Stimulated activated CD4-positive, alpha-beta T cell treated with anti-CD3 and anti-CD28 coated beads, Interleukin-2, amount 100 ng/mL, for 24 hours (primary cell): ENCODE measurements at regions not wholly inside any gene's neighbourhood (a gene's known extent, or its start where the extent isn't known, plus 50 kb on each side); places are given as distances from the start of the nearest gene placed in this dataset.

ENCODE experiments used
- DNase-seq, 2 donors: peaks; one replicate each; pipeline ENCODE4 v3.0.0-alpha.2; 2020

DNA sequence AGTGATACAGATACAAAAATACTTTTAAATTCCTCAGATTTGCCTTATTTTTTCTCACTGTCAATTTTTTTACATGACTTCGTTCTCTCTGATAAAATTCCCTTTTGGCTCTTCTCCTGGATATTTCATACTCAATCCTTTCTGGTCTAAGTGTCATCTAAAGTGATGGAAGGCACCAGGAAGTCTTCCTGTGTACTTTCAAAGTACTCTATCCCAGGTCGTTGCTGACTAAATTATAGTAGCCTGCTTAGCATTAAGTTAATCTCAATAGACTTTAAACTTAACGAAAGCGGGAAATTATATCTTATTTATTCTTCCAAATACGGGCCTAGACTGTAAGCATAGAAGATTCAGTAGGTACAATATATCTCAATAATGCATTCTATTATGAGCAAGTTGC is 67.8 kb downstream of the CASP12 start:
- DNase-seq: no peak

DNA sequence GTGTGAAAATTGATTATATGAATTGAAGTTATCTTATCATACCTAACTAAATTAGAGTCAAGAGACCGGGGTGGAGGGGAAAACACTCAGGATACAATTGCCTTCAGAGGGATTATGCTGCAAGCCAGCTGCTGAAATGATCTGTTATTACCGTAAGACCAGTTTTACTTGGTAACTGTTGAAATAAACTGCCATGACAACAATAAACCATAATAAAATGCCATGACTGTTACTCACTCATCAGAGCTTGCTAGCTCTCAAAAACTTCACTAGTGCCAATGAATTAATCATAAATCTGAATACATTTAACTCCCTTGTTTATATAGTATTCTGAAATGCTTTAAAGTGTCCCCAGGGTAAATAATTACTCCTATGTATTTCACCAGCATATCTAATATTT is 68.2 kb downstream of the CASP12 start:
- no peak for DNase-seq

DNA sequence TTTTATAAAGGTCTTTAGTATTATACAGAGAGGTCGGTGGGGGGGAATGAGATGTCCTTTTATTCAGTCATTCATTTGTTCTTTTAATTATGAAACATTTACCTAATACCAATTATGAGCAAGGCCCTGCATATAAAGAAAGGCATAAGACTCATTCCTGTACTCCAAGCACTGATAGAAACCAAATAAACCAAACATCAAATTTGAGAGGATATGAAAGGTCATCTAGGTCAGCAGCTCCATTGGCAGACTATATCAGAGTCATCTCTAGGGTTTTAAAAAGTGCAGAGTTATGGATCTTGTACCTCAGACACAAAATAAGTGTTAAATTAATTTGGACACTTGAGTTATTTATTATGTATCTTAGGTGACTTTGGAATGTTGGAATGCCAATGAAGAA is 71.5 kb downstream of the CASP12 start:
- no peak for DNase-seq

DNA sequence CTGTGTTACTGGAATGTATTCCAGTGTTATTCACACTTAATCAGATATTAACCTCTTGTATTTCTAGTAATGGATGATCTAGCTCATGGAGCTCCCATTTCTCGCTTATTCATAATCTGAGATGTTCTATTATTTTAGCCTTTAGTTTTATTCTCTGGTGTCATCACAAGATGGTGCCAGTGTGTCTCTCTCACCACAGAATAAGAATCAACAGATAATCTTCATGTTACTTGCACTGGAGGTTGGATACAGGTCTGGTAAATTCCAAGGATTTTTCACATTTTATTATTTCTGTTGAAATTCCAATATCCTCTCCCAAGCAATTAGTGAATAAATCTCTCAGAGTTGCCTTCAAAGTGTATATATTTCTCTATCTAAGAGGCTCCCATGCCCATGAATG is 74.6 kb downstream of the CASP12 start:
- no peak for DNase-seq

DNA sequence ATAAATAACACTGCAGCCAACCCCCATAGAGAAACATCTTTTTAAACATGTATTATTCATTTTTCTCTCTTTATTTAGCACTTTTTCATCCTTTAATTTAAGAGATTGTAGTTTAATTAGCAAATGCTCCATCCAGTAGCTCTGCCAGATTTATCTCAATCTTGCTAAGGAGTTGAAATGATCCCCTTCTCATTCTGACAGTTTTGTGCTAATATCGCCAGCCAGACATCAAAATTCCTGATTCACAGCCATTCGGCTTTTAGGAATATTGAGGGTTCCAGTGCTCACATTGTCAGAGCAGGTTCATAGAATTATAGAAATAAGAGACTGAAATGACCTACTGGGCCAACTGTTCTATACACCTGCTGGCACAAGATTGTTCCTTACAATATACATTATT is 77.8 kb downstream of the CASP12 start:
- no peak for DNase-seq

DNA sequence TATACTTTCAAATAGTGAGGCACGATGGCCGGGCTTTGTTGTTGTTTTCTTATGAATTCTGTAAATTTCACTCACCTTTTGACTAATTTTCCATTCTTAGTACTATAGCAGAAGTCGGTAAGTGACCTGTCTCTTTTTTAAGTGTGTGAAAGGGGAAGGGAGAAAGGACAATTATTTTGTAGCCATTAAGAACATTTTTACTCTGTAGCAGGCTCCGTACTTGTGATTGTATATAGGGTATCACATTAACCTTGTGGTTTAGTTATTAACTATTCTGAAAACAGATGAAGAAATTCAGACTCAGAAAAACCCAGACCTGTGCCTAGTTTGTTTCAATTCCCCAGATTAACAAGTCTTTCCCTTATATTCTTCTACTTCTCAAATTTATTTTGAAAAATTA is 78.7 kb downstream of the CASP12 start:
- DNase-seq: no peak

GRCh38 chr11:104819107-104819506 is 79.2 kb downstream of the CASP12 start:
- no peak for DNase-seq

- no peak for DNase-seq
Observed at GRCh38 chr11:104817973-104818372, 80.3 kb downstream of the CASP12 start.

DNA sequence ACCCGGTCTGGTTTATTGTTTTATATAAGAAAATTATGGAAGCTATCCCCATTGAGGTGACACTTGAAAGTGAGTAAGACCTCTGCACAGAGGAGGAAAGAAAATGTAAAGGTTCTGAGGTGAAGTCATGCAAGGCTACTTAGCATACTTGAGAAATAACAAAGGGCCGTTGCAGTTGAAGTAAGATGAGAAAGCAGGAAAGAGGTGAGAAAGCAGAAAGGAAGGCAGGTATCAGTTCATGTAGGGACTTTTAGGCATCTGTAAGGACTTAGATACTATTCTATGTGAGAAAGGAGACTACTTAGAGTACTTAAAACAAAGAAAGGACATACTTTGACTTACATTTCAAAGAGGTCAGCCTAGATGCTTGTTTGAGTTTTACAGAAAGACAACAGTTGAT is 84.7 kb downstream of the CASP12 start:
- DNase-seq: no peak

- DNase-seq: no peak
Observed at GRCh38 chr11:104812103-104812788, 86.0 kb downstream of the CASP12 start.

DNA sequence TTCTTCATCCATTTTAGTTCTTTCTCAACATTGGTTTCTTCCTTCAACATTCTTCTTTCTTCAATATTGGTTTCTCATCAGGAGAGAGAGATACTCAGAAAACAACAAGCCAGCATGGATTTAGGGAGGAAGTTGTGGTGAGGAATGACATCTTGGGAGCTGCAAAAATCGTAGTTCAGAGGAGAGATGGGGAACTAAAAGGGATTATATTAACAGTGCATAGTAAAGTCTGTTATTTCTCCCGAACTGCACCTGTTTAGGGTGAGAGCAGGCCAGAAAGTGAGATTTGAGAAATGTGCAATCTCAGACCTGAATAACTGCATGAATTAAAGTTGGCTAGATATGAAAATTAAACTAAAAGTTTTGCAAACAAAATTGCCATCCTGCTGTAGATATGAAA is 94.5 kb downstream of the CASP12 start:
- no peak for DNase-seq

GRCh38 chr11:104799251-104799650 is 99.0 kb downstream of the CASP12 start:
- DNase-seq: no peak

- DNase-seq: no peak
Observed at GRCh38 chr11:104798789-104799188, 99.5 kb downstream of the CASP12 start.

DNA sequence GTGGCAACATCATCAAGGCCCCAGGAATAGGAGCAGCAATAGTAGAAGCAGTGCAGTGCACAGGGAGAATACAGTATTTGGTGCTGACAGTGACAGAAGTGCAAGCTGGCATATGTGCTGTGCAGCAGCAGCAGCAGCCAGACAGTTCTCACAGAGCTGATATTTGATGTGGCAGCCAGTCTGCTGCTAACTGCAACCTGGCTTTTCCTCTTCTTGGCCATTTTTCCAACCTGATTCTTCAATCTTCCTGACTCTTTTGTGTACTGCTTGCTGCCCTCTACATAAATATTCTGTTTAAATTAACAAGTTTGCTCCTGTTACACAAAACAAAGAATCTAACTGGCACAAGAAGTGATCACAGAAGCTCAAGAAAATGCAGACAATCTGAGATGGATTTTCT is 102.0 kb downstream of the CASP12 start:
- DNase-seq: no peak

DNA sequence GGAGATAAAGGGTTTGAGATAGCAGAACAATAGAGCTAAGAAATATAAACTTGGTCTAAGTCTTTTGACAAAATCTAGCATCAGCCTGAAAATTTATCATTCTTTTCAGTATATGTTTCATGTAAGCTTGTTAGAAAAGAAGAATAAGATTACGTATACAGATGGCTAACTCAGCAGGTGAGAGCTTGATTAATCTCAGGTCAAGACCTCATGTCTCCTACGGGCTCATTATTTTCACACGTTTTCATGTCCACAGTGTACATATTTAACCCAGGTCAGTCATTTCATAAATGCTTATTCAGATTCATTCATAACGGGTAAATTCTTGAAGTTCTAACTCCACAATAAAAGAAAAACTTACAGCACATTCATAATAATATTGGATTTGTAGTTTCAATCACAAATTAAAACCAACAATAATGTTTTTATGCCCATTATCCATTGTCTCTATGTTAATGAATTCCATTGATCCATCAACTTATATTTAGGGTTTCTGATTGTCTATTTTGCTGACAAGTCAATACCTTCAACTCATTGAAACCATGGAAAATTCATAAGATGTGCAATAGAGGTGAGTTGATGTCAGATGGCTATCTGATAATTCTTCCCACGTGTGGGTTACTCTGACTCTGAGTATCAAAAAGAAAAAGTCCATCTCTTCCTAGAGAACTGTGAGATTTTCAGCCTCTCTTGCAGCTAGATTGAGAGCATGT is 102.6 kb downstream of the CASP12 start:
- DNase-seq: no peak

DNA sequence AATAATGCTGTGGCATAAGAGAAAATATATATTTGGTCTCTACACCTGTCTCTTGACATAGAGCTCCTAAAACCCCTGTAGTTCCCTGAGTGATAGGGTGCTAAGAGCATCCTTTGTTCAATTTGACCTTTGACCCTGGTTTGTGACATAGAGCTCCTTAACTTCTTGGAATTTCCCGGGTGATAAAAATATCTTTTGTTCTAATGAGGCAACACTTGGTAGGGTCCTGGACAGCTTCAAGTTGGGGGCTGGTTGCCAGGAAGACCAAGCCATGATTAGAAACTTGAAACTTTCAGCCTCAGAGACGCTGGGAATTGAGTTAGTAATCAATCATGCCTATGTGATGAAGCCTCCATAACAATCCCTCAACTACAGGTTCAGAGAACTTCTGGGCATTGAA is 105.4 kb downstream of the CASP12 start:
- DNase-seq: no peak

- no peak for DNase-seq
Observed at GRCh38 chr11:104791896-104792295, 106.4 kb downstream of the CASP12 start.

GRCh38 chr11:104784684-104785460 is 113.4 kb downstream of the CASP12 start:
- DNase-seq: no peak

DNA sequence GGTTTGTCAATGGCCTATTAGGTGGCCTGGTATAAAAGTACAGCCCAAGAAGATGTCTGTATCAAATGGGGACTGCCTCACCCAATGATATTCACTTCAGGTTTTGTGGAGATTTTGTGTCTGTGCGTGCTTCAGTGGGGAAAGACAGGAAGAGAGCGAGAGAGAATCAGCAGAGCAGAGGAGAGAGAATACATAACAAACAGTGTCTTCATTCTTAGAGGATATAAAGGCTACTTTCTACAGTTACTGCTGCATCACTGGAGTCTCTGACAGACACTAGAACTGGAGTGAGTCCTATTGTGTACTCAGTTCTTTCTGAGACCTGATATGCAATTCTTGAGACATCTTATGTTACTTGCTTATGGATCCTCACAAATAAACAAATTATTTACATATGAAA is 115.0 kb downstream of the CASP12 start:
- DNase-seq: no peak

- no peak for DNase-seq
Observed at GRCh38 chr11:104782377-104782754, 115.9 kb downstream of the CASP12 start.

GRCh38 chr11:104781719-104782376 is 116.4 kb downstream of the CASP12 start:
- DNase-seq: no peak

- no peak for DNase-seq
Observed at GRCh38 chr11:104781037-104781436, 117.2 kb downstream of the CASP12 start.

DNA sequence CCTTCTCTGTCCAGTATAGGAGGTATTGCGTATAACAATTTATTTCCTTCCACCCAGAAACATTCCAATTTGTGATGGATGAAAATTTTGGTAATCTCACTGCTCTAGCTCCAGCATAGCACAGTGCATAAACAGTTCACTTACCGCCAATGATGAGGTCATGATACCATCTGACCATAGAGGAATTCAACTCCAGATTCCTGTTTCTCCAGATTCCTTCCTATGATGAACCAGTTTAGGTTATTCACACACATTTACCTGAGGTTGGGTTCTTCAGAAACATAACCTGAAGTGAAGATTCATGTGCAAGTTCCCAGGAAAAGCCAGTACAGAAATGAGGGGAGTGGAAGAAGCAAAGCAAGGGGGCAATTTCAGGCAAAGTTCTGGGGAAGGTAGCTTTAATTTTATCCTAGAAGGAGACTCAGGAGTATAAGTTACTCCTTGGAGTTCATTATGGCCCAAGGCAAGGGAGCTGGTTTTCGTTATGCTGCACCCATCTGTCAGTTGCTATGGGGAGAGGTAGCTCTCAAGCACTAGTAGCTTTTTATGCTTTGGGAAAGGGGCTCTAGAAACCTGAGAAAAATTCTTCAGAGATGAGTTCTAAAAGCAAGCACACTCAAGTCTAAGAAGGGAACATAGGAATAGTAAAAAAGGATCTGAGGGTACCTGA is 121.6 kb downstream of the CASP12 start:
- DNase-seq: no peak
